Activated CD8-positive, alpha-beta T cell treated with anti-CD3 and anti-CD28 coated beads for 36 hours (primary cell): ENCODE measurements at regions not wholly inside any gene's neighbourhood (a gene's known extent, or its start where the extent isn't known, plus 50 kb on each side); places are given as distances from the start of the nearest gene placed in this dataset.

Source experiments
- ATAC-seq: fragments of 200-7000 bp; cut with Tn5 transposase; one replicate; pipeline ENCODE4 v1.10.0; 2021; ENCODE audit warnings: mild to moderate bottlenecking, moderate library complexity
- CTCF ChIA-PET: fragments of 350-600 bp; sonication (Branson Sonifier 250); formaldehyde crosslinking; loops from one replicate; lab custom pipeline; 2021; ENCODE audit warnings: antibody characterized with exemption; lab: Charles Lee
- POLR2A ChIA-PET: fragments of 350-600 bp; sonication (Branson Sonifier 250); formaldehyde crosslinking; loops from one replicate; lab custom pipeline; 2021; ENCODE audit warnings: antibody characterized with exemption; lab: Charles Lee
- DNase-seq: peaks from one replicate; pipeline ENCODE4 v3.0.0-alpha.2; 2020
- H3K27ac Mint-ChIP-seq: one replicate; pipeline ENCODE4 v1.8.0; 2021; ENCODE audit warnings: mild to moderate bottlenecking, mixed read lengths
- H3K27me3 Mint-ChIP-seq: one replicate; pipeline ENCODE4 v1.8.0; 2021; ENCODE audit warnings: mixed read lengths
- H3K36me3 Mint-ChIP-seq: one replicate; pipeline ENCODE4 v1.8.0; 2021; ENCODE audit warnings: low read depth, mixed read lengths
- H3K4me1 Mint-ChIP-seq: one replicate; pipeline ENCODE4 v1.8.0; 2021; ENCODE audit warnings: low read depth, mixed read lengths
- H3K4me3 Mint-ChIP-seq: one replicate; pipeline ENCODE4 v1.8.0; 2021; ENCODE audit warnings: mild to moderate bottlenecking, moderate library complexity, mixed read lengths
- H3K9me3 Mint-ChIP-seq: one replicate; pipeline ENCODE4 v1.8.0; 2021; ENCODE audit warnings: mixed read lengths
- CTCF ChIP-seq: fragments of 200-600 bp; IDR thresholded peaks from one replicate; pipeline ENCODE4 v1.8.0; 2022; ENCODE audit warnings: antibody characterized with exemption, mild to moderate bottlenecking
- intact Hi-C: fragments of 100-400 bp; cut with micrococcal nuclease; formaldehyde crosslinking; loops from one replicate; pipeline ENCODE4 v1.10.0; 2022

- POLR2A ChIA-PET, result no interaction called here
- Mint-ChIP-seq H3K27ac (no peak overlapping the region), H3K27me3 (peaks cover 3% of the 10 kb centered on the region), H3K4me1 (no peaks in the 10 kb centered on the region), H3K36me3 (no peaks in the 10 kb centered on the region), H3K4me3 (no peak overlapping the region), H3K9me3 (no peaks in the 10 kb centered on the region)
- TF ChIP-seq CTCF, result no peak
- CTCF ChIA-PET, result no interaction called here
- no peak for ATAC-seq
- intact Hi-C loops, result no loop called here
- no peak for DNase-seq
Measured at GRCh38 chr18:991441-991840, 86.8 kb downstream of the ADCYAP1 start.

- CTCF ChIA-PET, result no interaction called here
- no peaks in the 10 kb centered on the region for H3K36me3 Mint-ChIP-seq
- TF ChIP-seq CTCF, result no peak
- H3K9me3 Mint-ChIP-seq, result no peaks in the 10 kb centered on the region
- H3K27ac Mint-ChIP-seq, result no peak overlapping the region
- DNase-seq (no peak), ATAC-seq (no peak)
- H3K4me1 Mint-ChIP-seq, result no peaks in the 10 kb centered on the region
- POLR2A ChIA-PET, result no interaction called here
- no peak overlapping the region for H3K4me3 Mint-ChIP-seq
- peaks cover 3% of the 10 kb centered on the region for H3K27me3 Mint-ChIP-seq
- intact Hi-C loops, result no loop called here
Measured at GRCh38 chr18:993560-993959, 88.9 kb downstream of the ADCYAP1 start.

GRCh38 chr18:995629-996028 is 91.0 kb downstream of the ADCYAP1 start:
- H3K9me3 Mint-ChIP-seq, result no peaks in the 10 kb centered on the region
- no peak overlapping the region for H3K27ac Mint-ChIP-seq
- peaks cover 3% of the 10 kb centered on the region for H3K27me3 Mint-ChIP-seq
- no peak for DNase-seq
- ChIA-PET POLR2A (no interaction called here), CTCF (no interaction called here)
- ATAC-seq, result no peak
- H3K4me1 Mint-ChIP-seq, result no peaks in the 10 kb centered on the region
- no peak for TF ChIP-seq CTCF
- intact Hi-C loops, result no loop called here
- H3K4me3 Mint-ChIP-seq, result no peak overlapping the region
- no peaks in the 10 kb centered on the region for H3K36me3 Mint-ChIP-seq

- Mint-ChIP-seq H3K9me3 (no peaks in the 10 kb centered on the region), H3K27ac (no peak overlapping the region), H3K4me3 (no peak overlapping the region), H3K27me3 (peaks cover 1% of the 10 kb centered on the region), H3K36me3 (no peaks in the 10 kb centered on the region), H3K4me1 (no peaks in the 10 kb centered on the region)
- ChIA-PET POLR2A (no interaction called here), CTCF (no interaction called here)
- no peak for ATAC-seq
- intact Hi-C loops, result no loop called here
- no peak for TF ChIP-seq CTCF
- DNase-seq, result no peak
Measured at GRCh38 chr18:997499-997898, 92.8 kb downstream of the ADCYAP1 start.

GRCh38 chr18:998936-999335 is 94.3 kb downstream of the ADCYAP1 start:
- H3K27me3 Mint-ChIP-seq, result peaks cover 1% of the 10 kb centered on the region
- H3K27ac Mint-ChIP-seq, result no peak overlapping the region

More at GRCh38 chr18:998936-999335, 94.3 kb downstream of the ADCYAP1 start:
- no peaks in the 10 kb centered on the region for H3K4me1 Mint-ChIP-seq
- intact Hi-C loops, result no loop called here
- POLR2A ChIA-PET, result no interaction called here
- CTCF ChIA-PET, result no interaction called here
- DNase-seq (no peak), ATAC-seq (no peak)
- TF ChIP-seq CTCF, result no peak
- no peaks in the 10 kb centered on the region for H3K36me3 Mint-ChIP-seq
- peaks cover 3% of the 10 kb centered on the region for H3K9me3 Mint-ChIP-seq
- no peak overlapping the region for H3K4me3 Mint-ChIP-seq
